ENCODE measurements at regions not wholly inside any gene's neighbourhood (a gene's known extent, or its start where the extent isn't known, plus 50 kb on each side); places are given as distances from the start of the nearest gene placed in this dataset.

DNA sequence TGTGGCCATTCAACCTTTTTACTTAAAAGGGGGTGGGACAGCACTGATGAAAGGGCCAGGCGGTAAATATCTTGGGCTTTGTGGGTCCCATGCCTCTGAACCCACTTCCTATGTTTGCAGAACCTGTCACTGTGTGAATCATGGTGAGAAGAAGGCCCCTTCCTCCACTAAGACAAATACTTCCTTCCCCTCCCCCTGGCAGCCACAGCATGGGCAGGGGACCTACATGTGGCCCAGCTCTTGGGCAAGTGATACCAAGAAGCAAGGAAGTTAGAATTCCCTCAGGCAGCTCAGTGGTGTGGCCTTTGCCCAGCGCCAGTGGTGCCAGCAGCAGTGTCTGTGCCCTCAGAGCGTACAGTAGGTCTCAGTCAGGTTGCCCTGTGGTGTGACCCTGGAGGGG, 168.6 kb downstream of the TRIM33 start:
- DNase-seq, result peak; percentile 52 to 63

DNA sequence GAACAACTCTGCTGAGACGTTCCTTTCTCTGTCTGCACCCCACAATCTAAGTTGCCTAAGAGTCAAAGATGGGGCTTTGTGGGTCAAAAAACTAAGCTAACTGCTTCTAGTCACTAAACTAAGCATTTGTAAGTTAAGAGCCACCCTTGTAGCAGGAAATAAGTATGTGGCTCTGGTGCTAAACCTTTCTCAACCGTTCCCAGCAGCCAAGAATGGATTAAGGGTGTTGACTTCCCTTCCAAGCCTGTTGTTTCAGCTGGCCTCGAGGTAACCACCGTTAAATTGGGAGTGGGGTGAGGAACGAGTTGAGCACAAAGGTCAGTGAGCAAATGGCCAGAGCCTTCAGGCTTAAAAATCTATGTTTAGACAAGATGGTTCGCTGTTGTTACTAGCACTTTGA, 169.1 kb downstream of the TRIM33 start:
- DNase-seq, result peak in 1 of 2 donors; percentile 24

DNA sequence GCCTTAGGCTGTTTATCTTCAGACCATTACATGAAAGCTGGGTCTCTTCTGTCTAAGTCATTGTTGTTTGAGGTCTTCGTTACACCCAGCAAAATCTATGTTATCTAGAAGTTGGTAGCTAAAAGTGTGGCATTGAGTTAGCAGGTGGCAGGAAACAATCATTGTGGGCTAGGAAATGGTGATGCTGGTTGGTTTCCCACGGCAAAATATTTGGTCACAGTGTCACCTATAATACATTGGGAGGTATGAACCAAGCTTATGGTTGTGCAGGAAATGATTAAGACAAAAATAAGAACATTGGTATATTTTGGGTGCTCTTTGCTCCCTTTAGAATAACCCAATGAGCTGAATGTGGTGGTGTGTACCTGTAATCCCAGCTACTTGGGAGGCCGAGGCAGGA, 169.7 kb downstream of the TRIM33 start:
- DNase-seq, result peak; percentile 55 to 74

DNA sequence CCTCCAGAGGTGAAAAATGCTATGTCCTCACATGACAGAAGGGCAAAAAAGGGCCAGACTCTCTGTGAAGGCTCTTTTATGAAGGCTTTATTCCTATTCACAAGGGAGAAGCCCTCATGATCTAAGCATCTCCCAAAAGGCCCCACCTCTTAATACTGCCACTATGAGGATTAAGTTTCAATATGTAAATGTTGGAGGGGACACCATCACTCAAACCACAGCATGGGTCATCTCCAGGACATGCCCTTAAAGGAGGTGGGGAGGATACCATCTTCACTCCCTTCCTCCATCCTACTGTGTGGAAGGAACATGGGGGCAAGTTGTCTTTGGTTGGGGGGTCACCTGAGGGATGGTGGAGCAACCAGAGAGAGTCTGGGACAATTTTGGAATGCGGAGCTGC, 170.1 kb downstream of the TRIM33 start:
- no peak for DNase-seq

DNA sequence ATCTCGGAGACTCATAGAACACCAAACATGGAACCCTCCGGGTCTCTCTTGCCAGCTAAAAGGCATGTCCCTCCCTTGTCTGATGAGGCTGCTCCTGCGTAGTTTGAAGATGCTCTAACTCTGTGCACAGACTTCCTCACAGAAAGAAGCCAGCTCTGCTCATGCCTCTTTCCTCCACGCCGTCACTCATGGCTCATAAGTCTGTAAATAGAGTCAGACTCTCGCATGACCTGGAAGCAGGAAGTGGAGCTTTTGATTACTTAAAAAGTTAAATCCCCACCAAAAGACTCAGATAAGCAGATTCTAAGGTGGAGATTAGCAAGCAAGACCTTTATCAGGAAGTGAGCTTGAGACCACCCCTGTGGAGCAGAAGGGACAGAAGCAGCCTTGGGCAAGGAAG, 171.6 kb downstream of the TRIM33 start:
- DNase-seq, result no peak

DNA sequence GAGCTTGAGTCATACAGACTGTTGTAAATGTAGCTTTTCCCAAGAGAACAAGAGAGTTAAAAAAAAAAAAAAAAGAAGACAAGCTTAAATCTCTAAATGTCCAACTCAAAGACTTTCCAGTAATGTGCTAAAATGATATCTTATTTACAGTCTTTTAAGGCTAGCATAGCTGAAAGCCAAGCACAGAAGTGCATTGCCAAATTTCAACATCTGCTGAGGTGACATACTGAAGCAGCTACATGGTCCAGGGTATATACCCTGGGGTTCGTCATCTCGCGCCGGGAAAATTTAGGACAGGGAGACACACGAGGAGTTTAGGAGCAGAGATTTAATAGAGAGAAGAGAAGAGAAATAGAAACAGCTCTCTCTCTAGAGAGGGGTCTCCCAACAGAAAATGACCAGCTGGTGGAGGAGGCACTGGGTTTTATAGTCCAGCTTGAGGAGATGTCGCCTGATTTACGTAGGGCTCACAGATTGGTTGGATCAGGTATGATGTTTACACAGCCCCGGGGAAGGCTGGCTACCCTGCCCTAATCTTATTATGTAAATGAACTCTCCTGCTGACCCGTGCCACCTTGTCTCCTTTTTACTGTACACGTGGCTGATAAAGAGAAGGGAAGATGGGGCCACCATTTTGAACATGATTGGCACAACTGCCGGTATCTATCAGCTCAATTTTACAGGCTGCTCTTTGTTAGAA, 172.7 kb downstream of the TRIM33 start:
- DNase-seq, result no peak

DNA sequence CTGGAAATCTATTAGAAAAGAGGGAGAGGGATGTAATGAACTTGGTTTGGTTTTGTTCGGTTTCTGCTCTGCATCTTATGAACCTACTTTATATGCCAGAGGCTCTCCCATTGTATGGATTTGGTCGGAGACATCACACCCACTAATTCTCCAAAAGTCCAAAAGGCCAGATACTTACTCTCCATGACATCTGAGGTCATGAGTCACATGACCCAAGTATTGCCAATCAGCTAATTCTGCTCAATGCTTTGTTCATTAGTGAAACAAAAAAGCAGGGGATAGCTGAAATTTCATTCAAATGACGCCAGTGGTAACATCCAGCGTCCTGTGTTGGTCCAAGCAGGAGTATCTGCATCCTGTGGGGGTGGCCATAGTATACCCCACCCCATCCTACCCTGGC, 173.6 kb downstream of the TRIM33 start:
- no peak for DNase-seq

DNA sequence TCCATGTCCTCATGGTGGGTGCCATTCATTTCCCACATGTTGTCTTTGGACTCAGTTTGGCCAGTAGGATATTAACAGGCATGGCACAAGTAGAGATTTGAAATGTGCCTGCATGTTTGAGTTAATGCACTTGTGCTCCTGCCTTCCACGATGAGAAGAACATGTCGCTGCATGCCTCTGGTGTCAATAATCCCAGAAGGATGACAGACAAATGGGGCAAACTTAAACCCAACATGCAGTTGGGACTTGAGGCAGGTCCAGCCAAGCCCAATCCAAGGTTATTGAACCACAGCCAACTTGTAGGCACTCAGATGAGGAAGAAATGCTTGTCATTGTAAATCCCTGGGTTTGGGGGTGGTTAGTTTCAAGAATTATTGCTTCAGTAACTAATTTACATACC, 174.6 kb downstream of the TRIM33 start:
- no peak for DNase-seq

DNA sequence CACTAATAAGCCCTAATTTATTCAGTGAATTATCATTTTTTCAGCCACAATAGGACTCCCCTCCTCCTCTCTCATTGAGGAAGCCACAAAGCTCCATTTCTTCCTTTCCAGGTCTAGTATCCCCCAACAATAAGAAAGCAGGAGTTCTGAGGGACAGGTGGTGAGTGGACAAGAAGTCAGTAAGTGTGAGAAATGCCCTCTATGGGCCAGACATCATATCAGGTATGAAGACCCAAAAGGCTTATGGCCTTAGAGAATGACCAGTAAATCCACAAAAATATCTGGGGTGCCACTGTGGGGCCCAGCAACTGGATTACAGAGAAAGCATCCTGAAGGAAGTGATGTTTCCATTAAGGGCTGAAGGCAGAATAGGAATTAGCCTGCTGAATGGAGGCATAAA, 175.7 kb downstream of the TRIM33 start:
- DNase-seq, result no peak

DNA sequence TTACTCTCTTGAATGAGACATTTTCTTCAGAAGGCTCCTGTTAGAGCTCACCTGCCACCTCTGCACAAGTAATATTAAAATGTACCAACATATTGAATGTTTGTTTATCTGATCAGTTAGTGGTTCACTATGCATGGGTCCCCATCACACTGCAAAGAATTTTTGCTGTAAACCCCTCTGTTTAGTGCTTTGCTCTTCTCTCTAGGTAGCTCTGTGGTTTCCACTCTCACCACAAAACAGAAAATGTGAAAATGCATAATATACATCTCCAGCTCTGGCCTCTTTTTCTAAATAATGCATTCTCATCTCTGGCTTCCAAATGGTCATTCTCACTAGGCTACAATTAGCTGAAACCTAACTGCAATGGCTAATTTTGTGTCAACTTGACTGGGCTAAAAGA, 176.7 kb downstream of the TRIM33 start:
- DNase-seq, result no peak

DNA sequence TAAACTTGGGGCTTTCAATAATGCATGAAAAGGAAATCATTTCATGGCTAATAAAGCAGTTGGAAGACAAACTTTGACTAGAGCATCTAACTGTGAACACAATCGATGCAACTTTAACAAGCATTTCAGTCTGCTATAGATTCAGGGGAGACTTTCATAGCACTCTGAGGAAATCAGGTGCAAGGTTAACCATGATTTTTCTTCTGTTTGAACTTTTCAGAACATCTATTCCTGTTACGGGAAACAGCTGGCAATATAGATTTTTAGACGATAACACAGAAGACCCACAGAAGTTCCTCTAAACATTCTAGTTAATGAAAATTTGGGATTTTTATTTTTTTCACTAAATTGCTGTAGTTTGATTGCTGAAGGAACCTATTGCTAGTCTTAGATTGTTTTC, 177.3 kb downstream of the TRIM33 start:
- DNase-seq, result no peak

DNA sequence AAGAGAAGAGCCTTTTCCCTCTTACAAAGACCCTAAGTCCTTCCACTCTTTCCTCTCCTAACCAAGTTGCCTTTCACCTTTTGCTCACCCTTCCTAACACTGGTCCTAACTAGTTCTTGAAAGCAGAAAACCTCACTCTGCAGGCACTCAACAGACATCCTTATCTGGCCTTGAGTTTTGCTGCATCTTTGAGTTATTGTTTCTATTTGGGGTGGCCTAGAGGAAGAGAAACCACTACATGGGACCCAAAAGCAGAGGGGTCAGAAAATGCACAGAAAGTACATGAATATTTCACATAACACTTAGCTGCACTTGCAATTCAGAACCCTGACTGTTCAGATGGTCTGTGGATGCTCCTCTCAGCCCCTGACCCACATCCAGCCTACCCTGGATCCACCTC, 178.3 kb upstream of the SYT6 start:
- DNase-seq, result no peak

DNA sequence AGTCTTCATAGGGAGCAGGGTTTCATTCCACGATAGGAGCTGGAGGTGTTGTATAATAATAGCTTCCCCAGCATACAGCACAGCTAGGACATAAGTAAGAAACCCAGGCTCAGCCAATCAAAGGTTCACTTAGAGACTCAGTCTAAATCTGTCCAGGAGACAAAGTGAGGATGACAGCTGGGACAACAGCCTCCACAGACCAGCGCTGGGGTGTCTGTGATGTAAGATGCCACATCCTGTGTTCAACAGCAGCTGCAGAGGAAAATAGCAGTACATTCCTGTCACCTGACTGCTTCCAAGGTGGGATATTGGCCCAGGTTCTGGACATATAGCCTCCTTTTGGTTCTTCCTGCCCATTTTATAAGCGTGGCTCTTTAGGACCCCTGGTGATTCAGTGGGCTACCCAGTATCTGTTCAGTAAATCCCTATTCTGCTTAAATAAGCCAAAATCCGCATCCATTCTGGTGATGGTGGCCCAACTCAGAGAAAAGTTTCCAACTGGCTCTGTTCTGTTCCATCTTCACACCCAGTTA, 176.8 kb upstream of the SYT6 start:
- DNase-seq, result peak; percentile 36 to 43

DNA sequence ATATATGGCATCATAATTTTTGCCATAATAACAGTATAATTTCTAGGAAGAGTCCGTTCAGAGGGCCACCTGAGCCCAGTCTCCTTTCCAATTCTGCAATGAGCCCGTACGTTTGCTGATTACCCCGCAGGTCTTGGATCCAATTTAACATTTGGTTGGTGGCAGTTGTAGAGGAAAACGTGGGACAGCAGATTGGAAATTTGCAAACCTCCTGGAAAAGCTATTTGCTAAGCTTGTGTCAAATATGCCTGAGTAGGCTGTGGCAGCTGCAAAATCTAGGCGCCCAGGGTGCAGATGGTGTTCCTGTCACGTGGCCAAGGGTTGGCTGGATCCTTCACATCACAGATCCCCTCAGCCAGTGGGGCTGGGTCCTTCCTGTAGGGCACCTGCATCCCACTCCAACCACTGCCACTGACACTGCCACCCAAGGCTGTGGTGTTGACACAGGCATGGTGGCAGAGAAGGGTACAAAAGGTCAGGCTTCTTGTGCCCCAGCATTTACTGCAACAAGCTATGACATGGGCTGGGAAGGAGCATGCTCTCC, 174.8 kb upstream of the SYT6 start:
- DNase-seq, result no peak

DNA sequence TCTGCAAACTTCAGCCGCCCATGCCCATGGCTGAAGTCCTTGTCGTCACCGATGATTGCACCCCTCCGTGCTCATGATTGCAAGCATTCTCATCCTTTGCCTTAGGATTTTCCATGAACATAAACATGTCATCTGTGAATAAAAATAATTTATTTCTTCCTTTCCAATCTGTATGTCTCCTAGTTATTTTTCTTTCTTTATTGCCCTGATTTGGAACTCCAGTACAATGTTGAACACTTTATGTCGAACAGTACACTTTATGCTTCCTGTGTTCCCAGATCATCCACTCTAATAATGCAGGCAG, 170.9 kb upstream of the SYT6 start:
- no peak for DNase-seq

DNA sequence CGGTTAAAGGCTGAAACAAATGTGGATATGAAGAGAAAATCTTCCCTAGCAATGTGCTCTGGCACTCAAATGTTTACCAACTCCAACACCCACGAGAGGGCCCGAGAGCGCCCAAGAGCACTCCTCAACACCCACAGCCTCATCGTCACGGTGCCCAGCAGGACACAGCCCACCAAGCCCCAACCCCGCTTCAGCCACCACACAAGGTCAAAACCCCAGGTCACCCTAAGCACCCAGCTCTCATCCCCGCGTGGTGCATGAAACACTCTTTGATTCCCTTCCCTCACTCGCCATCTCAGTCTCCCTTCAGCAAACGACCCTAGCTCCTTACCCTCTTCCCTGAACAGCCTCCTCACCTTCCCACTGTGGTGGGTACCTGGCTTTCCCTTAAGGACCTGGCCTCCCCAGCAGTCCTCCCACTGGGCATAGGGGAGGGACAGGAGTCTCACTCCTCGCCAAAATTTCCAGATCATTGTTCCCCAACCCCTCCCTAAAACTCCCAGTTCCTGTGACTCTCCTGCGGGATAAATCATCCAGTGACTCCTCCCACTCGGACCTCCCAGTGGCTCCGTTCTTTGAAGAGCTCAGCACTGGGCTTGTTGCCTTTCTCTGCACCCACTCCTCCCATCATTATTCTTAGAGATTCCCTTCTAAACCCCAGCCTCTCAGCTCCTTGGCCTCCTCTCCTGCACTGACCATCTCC, 170.4 kb upstream of the SYT6 start:
- no peak for DNase-seq

DNA sequence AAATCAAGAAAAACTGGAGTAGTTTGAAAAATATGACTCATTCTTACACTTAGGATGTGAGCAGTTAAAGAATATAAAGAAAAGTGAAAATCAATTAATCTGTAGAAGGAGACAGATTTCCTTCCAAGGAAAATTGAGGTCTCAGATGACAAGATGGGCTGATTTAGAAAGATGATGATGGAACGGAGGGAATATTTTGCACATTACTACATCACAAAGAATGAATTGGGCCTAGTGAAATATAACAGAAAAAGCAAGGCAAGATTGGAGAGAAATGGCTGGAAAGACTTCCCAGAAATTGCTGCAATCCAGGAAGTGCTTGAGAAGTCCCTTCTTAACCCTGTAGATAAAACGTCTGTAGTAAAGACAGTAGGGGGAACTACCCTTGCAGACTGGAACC, 169.1 kb upstream of the SYT6 start:
- DNase-seq, result no peak

DNA sequence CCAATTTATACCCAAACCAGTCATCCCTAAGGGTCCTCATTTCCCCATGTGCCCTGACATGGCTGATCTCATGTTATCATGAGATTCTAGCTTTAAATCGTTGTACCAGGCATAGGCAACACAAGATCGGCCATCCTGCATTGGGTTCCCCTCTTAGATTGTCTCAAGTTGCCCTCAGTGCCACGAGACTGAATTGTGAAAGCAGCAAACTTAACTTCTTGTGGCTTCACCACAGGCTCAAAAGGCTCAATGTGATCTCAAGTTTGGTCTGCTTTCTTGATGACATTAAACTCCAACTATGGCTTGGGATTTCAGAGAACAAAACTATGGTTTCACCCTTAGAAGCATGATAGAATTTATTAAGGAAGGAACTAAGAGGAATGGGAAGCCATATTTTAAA, 168.5 kb upstream of the SYT6 start:
- DNase-seq, result no peak

DNA sequence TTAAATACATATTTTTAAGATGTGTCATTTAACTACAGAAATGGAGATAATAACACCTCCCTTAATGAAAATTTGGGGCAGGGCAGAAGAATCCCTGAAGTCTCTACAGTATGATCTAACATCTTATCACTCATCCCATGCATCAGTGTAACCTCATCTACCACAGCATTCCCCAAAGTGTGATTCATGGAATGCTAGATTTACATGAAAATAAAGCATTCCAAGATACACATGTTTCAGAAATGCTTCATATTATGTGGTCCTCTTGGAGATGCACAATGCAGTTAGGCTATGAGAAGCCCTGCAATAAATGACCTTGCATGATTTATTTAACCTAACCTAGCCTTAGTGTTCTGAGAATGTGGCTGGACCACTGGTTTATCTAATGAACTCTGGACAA, 166.9 kb upstream of the SYT6 start:
- DNase-seq, result no peak

DNA sequence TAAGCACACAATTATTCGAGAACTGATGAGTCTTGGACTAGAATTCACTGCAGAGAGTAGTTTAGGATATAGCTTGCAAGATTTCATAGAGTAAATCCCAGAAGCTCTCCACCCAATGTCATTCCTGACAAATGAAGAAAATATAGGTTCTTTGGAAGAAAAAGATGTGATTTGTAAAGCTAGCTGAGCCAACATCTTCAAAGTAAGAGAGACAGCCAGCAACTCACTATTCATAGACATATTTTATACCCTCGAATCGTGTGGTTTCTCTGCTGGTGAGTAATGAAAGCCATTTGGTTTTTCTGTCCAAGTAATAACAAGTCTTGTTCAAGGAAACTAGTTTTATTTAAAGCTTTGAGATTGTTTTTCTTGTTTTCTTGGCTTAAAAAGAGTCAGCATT, 165.7 kb upstream of the SYT6 start:
- no peak for DNase-seq

DNA sequence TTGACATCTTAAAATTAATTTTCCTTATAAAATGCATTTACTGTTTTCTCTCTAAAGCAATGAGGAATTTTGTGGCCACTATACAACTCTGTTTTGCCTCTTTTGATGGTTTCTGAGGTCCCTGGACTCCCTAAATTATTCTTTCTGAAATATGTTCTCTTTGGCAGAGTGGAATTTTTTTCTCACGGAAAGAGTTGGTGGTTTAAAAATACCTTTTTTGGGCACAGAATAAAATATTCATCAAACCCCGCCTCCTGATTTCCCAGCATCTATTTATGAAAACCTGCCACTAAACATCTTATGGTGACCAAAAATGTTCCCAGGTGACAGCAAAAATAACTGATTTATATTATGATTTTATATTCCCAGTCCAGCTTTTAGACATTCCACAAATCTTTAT, 165.3 kb upstream of the SYT6 start:
- DNase-seq, result no peak

DNA sequence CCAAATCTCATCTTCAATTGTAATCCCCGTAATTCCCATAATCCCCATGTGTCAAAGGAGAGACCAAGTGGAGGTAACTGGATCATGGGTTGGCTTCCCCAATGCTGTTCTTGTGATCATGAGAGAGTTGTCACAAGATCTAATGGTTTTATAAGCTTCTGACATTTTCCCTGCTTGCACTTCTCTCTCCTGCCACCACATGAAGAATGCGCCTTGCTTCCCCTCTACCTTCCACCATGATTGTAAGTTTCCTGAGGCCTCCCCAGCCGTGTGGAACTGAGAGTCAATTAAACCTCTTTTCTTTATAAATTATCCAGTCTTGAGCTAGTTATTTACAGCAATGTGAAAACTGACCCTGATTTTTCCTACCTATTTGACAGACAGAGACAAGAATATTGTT, 162.5 kb upstream of the SYT6 start:
- DNase-seq, result no peak

DNA sequence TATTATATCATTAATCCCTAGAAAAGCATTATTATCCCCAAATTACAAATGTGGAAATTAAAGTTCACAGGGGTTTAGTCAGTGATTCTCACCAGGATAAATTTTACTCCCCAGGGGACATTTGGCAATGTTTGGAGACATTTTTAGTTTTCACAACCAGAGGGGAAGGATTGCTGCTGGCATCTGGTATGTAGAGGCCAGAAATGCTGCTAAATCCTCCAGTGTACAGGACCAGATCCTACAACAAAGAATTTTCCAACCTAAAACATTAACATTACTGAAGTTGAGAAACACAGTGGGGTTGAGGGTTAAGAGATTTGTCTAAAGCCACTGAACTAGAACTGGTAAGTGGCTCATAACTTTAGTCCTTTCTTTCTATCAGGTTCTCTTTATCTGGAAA, 162.0 kb upstream of the SYT6 start:
- DNase-seq, result no peak

DNA sequence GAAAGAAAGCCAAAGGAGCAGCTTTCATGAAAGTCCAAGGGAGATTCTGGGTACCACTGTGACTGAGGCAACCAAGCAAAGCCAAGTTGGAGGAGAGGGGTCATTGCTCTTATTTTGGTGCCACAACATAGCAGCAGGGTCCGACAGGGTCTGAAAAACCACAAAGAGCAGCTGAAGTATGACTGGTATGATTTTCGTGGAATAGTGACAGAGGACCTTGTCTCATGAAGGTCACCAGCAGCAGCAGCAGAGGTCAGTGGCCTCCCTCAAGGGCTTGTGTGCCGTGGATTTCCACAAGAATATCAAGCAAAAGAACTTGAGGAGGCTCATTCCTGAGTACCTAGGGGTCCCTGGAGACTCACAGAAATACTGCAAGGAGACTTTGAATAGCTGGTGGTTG, 160.9 kb upstream of the SYT6 start:
- no peak for DNase-seq

DNA sequence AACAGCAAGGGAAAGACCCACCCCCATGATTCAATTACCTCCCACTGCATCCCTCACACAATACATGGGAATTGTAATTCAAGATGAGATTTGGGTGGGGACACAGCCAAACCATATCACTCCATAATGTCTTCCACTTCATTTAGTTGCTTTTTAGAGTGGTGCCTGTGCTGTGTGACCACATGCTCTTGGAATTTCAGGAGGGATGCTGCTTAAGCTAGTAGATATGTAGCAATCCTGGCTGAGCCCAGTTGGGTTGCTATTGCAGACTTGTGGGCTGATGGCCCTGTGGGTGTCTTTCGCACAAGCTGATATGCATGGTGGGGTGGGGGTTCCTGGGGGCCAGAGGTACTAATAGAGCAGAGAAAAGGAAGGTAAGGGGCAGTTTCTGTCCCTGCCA, 160.4 kb upstream of the SYT6 start:
- DNase-seq, result no peak
